ENCODE measurements at regions not wholly inside any gene's neighbourhood (a gene's known extent, or its start where the extent isn't known, plus 50 kb on each side); places are given as distances from the start of the nearest gene placed in this dataset.

DNA sequence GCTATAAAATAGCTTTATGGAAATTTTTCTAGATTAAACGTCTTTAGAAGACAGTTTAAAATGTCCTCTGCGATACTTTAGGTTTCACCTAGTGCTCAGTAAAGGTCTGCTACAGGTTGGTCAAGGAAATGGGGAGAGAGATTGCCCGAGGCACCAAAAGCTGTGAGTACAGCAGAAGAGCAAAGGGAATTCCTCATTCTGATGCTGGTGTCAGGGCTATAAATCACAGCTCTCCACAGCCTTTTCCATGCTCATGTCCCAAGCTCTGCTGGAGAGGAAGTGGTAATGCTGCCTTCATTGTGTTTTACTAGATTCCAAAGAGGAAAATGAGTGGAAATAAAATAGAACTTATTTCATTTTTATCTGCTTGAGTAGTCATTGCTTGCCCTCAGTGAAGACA, 2060.4 kb downstream of the ARAP2 start:
- TF ChIP-seq, protein P1, sequence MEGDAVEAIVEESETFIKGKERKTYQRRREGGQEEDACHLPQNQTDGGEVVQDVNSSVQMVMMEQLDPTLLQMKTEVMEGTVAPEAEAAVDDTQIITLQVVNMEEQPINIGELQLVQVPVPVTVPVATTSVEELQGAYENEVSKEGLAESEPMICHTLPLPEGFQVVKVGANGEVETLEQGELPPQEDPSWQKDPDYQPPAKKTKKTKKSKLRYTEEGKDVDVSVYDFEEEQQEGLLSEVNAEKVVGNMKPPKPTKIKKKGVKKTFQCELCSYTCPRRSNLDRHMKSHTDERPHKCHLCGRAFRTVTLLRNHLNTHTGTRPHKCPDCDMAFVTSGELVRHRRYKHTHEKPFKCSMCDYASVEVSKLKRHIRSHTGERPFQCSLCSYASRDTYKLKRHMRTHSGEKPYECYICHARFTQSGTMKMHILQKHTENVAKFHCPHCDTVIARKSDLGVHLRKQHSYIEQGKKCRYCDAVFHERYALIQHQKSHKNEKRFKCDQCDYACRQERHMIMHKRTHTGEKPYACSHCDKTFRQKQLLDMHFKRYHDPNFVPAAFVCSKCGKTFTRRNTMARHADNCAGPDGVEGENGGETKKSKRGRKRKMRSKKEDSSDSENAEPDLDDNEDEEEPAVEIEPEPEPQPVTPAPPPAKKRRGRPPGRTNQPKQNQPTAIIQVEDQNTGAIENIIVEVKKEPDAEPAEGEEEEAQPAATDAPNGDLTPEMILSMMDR (IDR thresholded peaks at IDR 0.05; ENCODE audit: poor library complexity) = no peak
- TF ChIP-seq EZH2 (IDR thresholded peaks at IDR 0.05; ENCODE audit: borderline replicate concordance) (no peak), EZH2phosphoT487 (IDR thresholded peaks at IDR 0.05; ENCODE audit: low read depth, severe bottlenecking, unreplicated experiment) (no peak)
